DMS153 treated with DMSO at 0.1 percent for 48 hours (cell line): ENCODE measurements at regions not wholly inside any gene's neighbourhood (a gene's known extent, or its start where the extent isn't known, plus 50 kb on each side); places are given as distances from the start of the nearest gene placed in this dataset.

ENCODE experiments used
- DNase-seq: peaks from one replicate; lab custom pipeline; 2025; ENCODE audit not compliant: unreplicated experiment; lab: John Stamatoyannopoulos, UW

DNA sequence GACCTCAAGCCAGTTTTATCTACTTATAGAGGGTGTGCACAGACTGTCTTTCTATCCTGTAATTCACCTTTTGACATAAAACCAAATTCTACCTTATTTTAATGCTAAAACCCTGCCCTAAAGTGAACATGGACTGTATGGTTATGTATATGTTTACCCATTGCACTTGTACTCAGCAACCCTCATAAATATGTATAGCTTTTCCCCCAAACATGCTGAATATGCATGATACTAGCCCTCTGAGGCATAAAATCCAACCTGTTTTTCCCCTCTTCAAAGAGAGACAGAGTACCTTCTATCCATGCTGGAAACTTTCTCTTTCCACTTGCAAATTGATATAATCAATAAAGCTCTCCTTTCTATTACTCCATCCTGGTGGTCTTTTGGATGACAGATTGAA is 267.9 kb upstream of the BMP2 start:
- no peak for DNase-seq

GRCh38 chr20:6496874-6497273 is 270.6 kb upstream of the BMP2 start:
- DNase-seq, result no peak

- no peak for DNase-seq
These were observed 271.6 kb upstream of the BMP2 start for GRCh38 chr20:6495907-6496306.

- DNase-seq, result peak; percentile 29
These were observed 275.0 kb upstream of the BMP2 start for GRCh38 chr20:6492271-6493055.

- DNase-seq, result peak; percentile 12
These were observed 276.6 kb upstream of the BMP2 start for GRCh38 chr20:6490849-6491248.

- DNase-seq, result peak; percentile 89
These were observed 277.9 kb upstream of the BMP2 start for GRCh38 chr20:6489361-6490171.

- DNase-seq, result no peak
These were observed 282.1 kb upstream of the BMP2 start for GRCh38 chr20:6485351-6485750.

- no peak for DNase-seq
These were observed 283.8 kb upstream of the BMP2 start for GRCh38 chr20:6483727-6484126.

- no peak for DNase-seq
These were observed 285.0 kb upstream of the BMP2 start for GRCh38 chr20:6482486-6482885.

DNA sequence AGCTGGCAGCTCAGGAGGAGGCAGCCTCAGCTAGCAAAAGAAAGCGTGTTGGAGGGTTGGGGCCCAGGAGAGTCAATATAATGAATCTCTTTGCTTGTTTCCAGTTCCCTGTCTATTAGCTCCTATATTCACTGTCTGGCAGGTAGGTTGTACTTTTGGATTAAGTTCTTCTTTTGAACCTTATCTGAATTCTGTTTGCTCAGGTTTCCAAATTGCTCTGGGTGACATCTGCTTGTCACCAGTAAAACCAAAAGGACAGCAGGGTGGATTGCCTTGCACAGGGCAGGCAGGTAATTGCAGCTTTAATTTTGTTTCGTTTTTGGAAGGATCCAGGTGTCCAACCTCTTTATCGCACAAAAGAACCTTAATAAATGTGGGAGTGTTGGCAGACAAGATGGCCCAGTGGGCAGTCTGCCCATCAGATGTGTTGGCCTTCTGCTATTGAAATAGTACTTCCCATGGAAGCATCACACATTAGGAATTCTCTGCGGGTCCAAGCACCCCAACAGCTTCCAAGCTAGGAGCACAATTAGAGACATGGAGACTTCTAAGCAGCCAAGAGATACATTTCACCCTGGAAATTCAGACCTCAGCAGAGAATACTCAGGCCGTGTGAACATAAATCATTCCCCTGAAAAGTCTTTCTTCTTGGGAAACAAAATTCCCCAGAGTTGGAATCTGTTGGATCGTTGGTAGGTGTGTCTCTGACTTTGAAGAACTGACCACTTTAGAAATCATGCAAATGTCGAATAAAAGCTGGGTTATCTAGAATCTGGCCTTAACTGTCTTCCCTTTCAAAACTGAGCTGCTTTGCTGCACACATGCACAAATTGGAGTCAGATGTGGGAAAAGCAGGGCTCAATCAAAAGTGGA is 286.9 kb upstream of the BMP2 start:
- no peak for DNase-seq

DNA sequence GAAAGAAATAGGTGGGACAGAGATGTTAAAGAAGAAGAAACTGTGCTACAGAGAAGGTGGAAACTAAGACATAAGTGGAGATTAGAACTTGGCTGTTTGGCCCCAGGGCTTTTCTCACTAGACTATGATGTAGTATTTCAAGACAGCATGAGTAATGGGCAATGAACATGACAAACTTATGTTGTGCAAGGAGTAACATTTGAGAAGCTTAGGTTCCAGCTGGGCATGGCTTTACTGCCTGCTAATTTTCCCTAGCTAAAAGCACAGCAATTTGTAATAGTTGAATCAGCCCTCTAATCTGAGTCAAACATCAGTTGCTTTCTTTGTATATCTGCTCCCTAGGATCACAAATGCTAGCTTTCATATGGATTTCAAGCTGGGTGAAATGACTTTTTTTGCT is 294.3 kb upstream of the BMP2 start:
- no peak for DNase-seq

DNA sequence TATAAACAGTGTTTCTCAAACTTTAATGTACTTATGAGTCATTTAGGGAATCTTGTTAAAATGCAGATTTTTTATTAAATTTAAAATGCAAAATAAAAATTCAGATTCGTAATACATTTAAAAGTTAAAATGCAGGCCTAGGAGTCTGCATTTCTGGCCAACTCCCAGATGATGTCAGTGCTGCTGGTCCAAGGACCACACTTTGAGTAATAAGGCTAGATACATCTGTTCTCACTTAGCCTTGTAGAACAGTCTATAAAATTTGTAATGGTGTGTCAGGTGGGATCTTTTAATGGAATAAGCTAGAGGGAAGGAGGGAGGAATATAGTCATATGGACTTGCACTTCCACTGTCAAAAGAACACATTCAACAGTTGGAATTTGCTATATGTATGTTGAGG is 295.6 kb upstream of the BMP2 start:
- DNase-seq, result no peak

GRCh38 chr20:6471110-6471647 is 296.3 kb upstream of the BMP2 start:
- DNase-seq, result no peak

- DNase-seq, result no peak
These were observed 297.8 kb upstream of the BMP2 start for GRCh38 chr20:6469695-6470094.

DNA sequence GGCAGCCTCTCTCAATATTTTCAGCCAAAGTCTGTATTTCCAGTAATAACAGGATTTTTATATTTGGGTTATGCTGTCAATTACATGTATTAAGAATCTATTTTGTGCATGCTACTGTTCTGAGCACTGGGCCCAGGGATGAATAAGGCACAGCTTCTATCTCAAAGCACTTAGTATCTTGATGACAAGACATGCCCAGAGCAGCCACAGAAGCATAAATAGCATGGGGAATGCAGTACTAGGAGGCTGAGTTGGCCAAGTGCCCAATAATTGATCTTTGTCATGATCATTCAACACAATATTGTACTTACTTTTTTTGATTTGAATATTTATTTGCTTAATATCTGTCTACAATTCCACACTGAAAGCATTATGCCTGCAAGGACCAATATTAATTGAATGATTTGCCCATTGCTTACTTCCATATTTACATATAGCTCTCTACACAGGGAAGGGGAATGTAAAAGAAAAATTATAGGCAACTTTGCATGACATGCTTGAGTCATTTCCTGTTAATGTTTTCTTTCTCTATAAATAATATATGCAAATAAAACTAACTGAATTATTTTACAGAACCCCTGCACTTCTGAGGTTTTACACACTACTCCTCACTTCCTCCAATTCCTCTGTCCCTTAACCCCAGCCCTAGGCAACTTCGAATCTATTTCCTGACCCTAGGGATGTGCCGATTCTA is 298.9 kb upstream of the BMP2 start:
- no peak for DNase-seq

DNA sequence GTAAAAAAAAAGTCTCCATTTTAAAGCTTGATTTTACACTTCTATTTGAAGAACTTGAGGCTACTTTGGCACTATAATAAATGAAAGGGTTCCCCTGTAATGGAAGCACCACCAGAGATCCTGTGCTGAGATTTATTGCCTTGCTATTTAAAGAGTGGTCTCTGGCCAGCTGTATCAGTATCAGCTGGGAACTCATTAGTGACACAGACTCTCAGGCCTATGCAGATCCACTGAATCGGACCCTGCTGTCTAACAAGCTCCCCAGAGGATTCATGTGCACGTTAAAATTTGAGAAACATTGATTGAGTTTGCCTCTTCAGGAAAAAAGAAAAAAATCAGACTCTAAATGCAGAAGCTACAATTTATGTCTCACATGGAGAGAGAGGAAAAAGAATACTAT is 299.9 kb upstream of the BMP2 start:
- no peak for DNase-seq

DNA sequence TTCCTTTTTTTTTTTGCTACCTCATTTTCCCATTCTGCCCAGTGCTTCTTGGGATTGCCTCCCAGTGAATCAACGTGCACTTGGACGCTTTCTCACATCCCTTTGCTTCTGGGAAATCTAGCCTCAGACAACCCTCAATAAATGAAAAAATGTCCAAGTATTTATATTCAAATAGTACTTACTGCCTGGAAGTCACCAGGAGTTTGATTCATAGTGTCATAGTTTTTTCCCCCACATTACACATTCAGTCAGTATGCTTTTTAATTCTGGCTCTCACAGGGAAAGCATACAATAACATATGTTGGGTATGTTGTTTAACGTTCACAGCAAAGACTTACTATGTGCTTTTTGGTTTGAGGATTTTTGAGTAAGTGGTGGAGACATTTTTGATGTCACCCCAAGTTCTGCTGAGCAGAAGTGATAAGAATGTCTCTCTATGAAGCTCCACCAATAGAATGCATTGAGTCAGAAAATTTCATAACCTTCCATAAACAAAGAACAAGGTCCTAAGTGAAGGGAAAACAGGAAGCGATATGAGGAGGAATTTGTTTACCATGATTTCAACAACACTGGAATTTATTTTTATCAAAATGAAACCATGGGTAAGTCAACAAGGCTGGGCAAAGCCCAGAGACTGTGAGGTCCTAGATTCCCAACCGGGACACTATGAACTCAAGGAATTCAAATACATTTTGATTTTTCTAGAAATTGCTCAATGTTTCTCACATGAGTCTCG is 301.2 kb upstream of the BMP2 start:
- no peak for DNase-seq

DNA sequence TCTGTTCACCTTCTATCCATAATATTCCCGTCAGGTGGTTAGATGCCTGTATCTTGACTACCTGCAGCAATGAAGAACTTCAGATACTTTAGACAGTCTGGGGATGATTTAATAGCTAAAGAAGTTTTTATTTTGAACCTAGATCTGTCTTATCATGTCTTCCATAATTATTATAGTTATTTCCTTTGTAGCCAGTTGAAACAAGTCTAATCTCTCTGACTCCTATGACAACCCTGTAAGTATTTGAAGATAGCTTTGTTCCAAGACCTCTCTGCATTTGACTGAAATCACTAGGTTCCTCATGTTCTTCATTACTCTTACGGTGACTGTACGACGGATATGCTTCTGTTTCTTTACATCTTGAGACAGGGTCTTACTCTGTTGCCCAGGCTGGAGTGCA is 316.6 kb upstream of the BMP2 start:
- DNase-seq, result no peak

DNA sequence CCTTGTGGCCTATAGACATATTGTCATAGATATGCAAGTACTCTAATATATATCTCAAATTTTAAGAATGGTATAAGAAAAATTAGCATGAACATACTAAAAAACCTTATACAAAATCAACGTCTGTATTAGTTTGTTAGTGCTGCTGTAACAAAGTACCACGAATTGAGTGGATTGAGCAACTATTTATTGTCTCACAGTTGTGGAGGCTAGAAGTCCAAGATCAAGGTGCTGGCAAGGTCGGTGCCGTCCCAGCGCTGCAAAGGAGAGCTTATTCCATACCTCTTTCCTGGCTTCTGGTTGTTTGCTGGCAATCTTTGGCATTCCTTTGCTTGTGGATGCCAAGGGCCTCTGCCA is 317.6 kb upstream of the FERMT1 start:
- no peak for DNase-seq
